B cell (primary cell): ENCODE measurements at regions not wholly inside any gene's neighbourhood (a gene's known extent, or its start where the extent isn't known, plus 50 kb on each side); places are given as distances from the start of the nearest gene placed in this dataset.

ENCODE experiments used
- ATAC-seq: fragments of 200-7000 bp; cut with Tn5 transposase; one replicate; pipeline ENCODE4 v1.10.0; 2021; ENCODE audit warnings: low read depth, mild to moderate bottlenecking, moderate number of reproducible peaks, moderate library complexity
- CTCF ChIA-PET: fragments of 350-600 bp; sonication (Branson Sonifier 250); formaldehyde crosslinking; loops from one replicate; lab custom pipeline; 2021; ENCODE audit warnings: antibody characterized with exemption, inconsistent platforms; lab: Charles Lee
- POLR2A ChIA-PET: fragments of 350-600 bp; sonication (Branson Sonifier 250); formaldehyde crosslinking; loops from one replicate; lab custom pipeline; 2021; ENCODE audit warnings: antibody characterized with exemption; lab: Charles Lee
- DNase-seq: peaks from one replicate; pipeline ENCODE4 v3.0.0; 2013
- H2AFZ ChIP-seq: 2 replicates; pipeline ENCODE4 v1.6.1; 2012; ENCODE audit warnings: mild to moderate bottlenecking, low read depth, low read length; ENCODE audit not compliant: insufficient read depth, poor library complexity, severe bottlenecking
- H3K27ac ChIP-seq, 2 donors: 1 replicate in 1 of 2; 2 replicates in 1 of 2; pipeline ENCODE4 v1.5.1; 2012 to 2013; ENCODE audit warnings: low read length in 2 of 2, mild to moderate bottlenecking in 2 of 2, moderate library complexity in 1 of 2
- H3K27me3 ChIP-seq, 4 experiments: fragments of 200-600 bp in 1 of 4; sonication (generic) in 1 of 4; replicated peaks in 1 of 4; 1 replicate in 2 of 4; 2 replicates in 2 of 4; pipeline versions ENCODE4 v1.6.1 to v1.7.0; 2013 to 2016; ENCODE audit warnings: low read length in 3 of 4, mild to moderate bottlenecking in 2 of 4, mixed read lengths in 1 of 4, moderate library complexity in 1 of 4; ENCODE audit not compliant: insufficient read depth in 4 of 4, control insufficient read depth in 3 of 4; ENCODE audit errors: control extremely low read depth in 1 of 4
- H3K36me3 ChIP-seq, 2 experiments: replicated peaks in 1 of 2; 1 replicate in 1 of 2; 2 replicates in 1 of 2; pipeline versions ENCODE4 v1.6.1 to v1.7.1; 2013; ENCODE audit warnings: low read length in 1 of 2; ENCODE audit not compliant: insufficient read depth in 2 of 2, control insufficient read depth in 1 of 2; ENCODE audit errors: control extremely low read depth in 1 of 2, extremely low read depth in 1 of 2
- H3K4me1 ChIP-seq, 2 donors: fragments of 200-600 bp in 1 of 2; sonication (generic) in 1 of 2; 1 replicate in 1 of 2; 2 replicates in 1 of 2; pipeline versions ENCODE4 v1.5.1 to v1.6.1; 2013 to 2017; ENCODE audit warnings: low read length in 2 of 2; ENCODE audit not compliant: control insufficient read depth in 2 of 2, insufficient read depth in 2 of 2
- H3K4me2 ChIP-seq: replicated peaks from 2 replicates; pipeline ENCODE3; 2012; ENCODE audit warnings: mild to moderate bottlenecking, low read depth, low read length; ENCODE audit not compliant: poor library complexity, severe bottlenecking
- H3K4me3 ChIP-seq, 5 experiments: fragments of 200-600 bp in 1 of 5; sonication (generic) in 1 of 5; 1 replicate in 3 of 5; 2 replicates in 2 of 5; pipeline versions ENCODE4 v1.5.1 to v1.7.0; 2011 to 2016; ENCODE audit warnings: low read length in 4 of 5, mild to moderate bottlenecking in 4 of 5, low read depth in 2 of 5, control low read depth in 1 of 5, moderate library complexity in 1 of 5; ENCODE audit not compliant: insufficient read depth in 1 of 5; ENCODE audit errors: control extremely low read depth in 1 of 5, extremely low read depth in 1 of 5
- H3K79me2 ChIP-seq: fragments of 200-600 bp; sonication (generic); one replicate; pipeline ENCODE4 v1.6.0; 2016; ENCODE audit warnings: low read length; ENCODE audit not compliant: control insufficient read depth, insufficient read depth
- H3K9ac ChIP-seq: fragments of 200-600 bp; sonication (generic); 2 replicates; pipeline ENCODE4 v1.6.1; 2017; ENCODE audit warnings: mild to moderate bottlenecking, low read length, moderate library complexity
- H3K9me3 ChIP-seq, 3 donors: one replicate each; pipeline versions ENCODE4 v1.6.1 to v1.7.1; 2013; ENCODE audit warnings: low read length in 2 of 3; ENCODE audit not compliant: control insufficient read depth in 2 of 3, insufficient read depth in 1 of 3; ENCODE audit errors: control extremely low read depth in 1 of 3
- H4K20me1 ChIP-seq: 2 replicates; pipeline ENCODE4 v1.6.0; 2012; ENCODE audit warnings: mild to moderate bottlenecking, low read length; ENCODE audit not compliant: insufficient read depth, control insufficient read depth, poor library complexity, severe bottlenecking
- H3K27ac Mint-ChIP-seq: one replicate; pipeline ENCODE4 v1.8.0; 2021; ENCODE audit warnings: mixed read lengths
- H3K27me3 Mint-ChIP-seq: one replicate; pipeline ENCODE4 v1.8.0; 2021; ENCODE audit warnings: mixed read lengths
- H3K4me1 Mint-ChIP-seq: one replicate; pipeline ENCODE4 v1.8.0; 2021; ENCODE audit warnings: mixed read lengths
- H3K4me3 Mint-ChIP-seq: one replicate; pipeline ENCODE4 v1.8.0; 2021; ENCODE audit warnings: mixed read lengths
- H3K9me3 Mint-ChIP-seq: one replicate; pipeline ENCODE4 v1.8.0; 2022; ENCODE audit warnings: mixed read lengths; ENCODE audit not compliant: insufficient read depth
- CTCF ChIP-seq: fragments of 200-600 bp; IDR thresholded peaks from one replicate; pipeline ENCODE4 v1.8.0; 2022; ENCODE audit warnings: antibody characterized with exemption, mild to moderate bottlenecking
- EZH2 ChIP-seq: IDR thresholded peaks from 2 replicates; pipeline ENCODE4 v1.6.1; 2012; ENCODE audit warnings: borderline replicate concordance, low read depth, mild to moderate bottlenecking, moderate library complexity, low read length; ENCODE audit not compliant: insufficient read depth, poor library complexity, severe bottlenecking
- WGBS: methylation state at CpG from one replicate; pipeline ENCODE4 v1.1.5; 2013; ENCODE audit warnings: missing lambda C conversion rate; ENCODE audit not compliant: insufficient coverage; 5-methylcytosine and 5-hydroxymethylcytosine counted together
- intact Hi-C: fragments of 100-400 bp; cut with micrococcal nuclease; formaldehyde crosslinking; loops from one replicate; pipeline ENCODE4 v1.10.0; 2022

GRCh38 chr6:33906439-33906838 is 102.6 kb upstream of the MLN start:
- Mint-ChIP-seq H3K27ac (no peak overlapping the region), H3K4me3 (no peak overlapping the region), H3K4me1 (peaks cover 52% of the 10 kb centered on the region), H3K27me3 (peaks cover 8% of the 10 kb centered on the region), H3K9me3 (no peaks in the 10 kb centered on the region)
- TF ChIP-seq CTCF (no peak), EZH2 (no peak)
- H2AFZ ChIP-seq, result no peak overlapping the region
- H3K4me1 ChIP-seq, result peaks cover 38 to 54% of the 10 kb centered on the region in 2 donors
- ChIA-PET POLR2A (no interaction called here), CTCF (no interaction called here)
- no peak overlapping the region for H3K4me3 ChIP-seq
- DNase-seq, result no peak
- ATAC-seq, result no peak
- no peaks in the 10 kb centered on the region for H3K9me3 ChIP-seq
- H4K20me1 ChIP-seq, result no peaks in the 10 kb centered on the region
- H3K36me3 ChIP-seq, result no peaks in the 10 kb centered on the region
- no peaks in the 10 kb centered on the region for H3K27me3 ChIP-seq
- no peak overlapping the region for H3K27ac ChIP-seq
- peak overlapping the region; percentile 65 for H3K4me2 ChIP-seq
- H3K9ac ChIP-seq, result no peak overlapping the region
- intact Hi-C loops, result no loop called here
- WGBS, result 99% methylated on average over 7 of the region's 9 CpGs
- H3K79me2 ChIP-seq, result no peaks in the 10 kb centered on the region

- H3K79me2 ChIP-seq, result no peaks in the 10 kb centered on the region
- ATAC-seq, result peak; percentile 74
- no peaks in the 10 kb centered on the region for H3K36me3 ChIP-seq
- peak overlapping the region; percentile 32 for H2AFZ ChIP-seq
- ChIA-PET POLR2A (no interaction called here), CTCF (interaction anchor here (1.1 to 1.4 kb wide), 2 partner anchors 9 to 134 kb away, joined by 3 to 4 read pairs; no protein-coding TSS in a partner anchor)
- peak; percentile 66 for DNase-seq
- no peaks in the 10 kb centered on the region for H3K9me3 Mint-ChIP-seq
- TF ChIP-seq CTCF (no peak), EZH2 (no peak)
- peaks cover 38 to 54% of the 10 kb centered on the region in 2 donors for H3K4me1 ChIP-seq
- peak overlapping the region in 2 of 5 experiments; percentile 13 to 36 for H3K4me3 ChIP-seq
- H3K4me3 Mint-ChIP-seq, result peak overlapping the region; percentile 66
- H3K27ac ChIP-seq, result peak overlapping the region; percentile 21 to 45
- no peaks in the 10 kb centered on the region for H3K27me3 ChIP-seq
- 16% methylated on average over 6 of the region's 8 CpGs for WGBS
- H4K20me1 ChIP-seq, result no peaks in the 10 kb centered on the region
- peaks cover 9% of the 10 kb centered on the region for H3K27me3 Mint-ChIP-seq
- intact Hi-C loops, result no loop called here
- H3K4me1 Mint-ChIP-seq, result peaks cover 52% of the 10 kb centered on the region
- H3K4me2 ChIP-seq, result peak overlapping the region; percentile 65
- peak overlapping the region; percentile 87 for H3K27ac Mint-ChIP-seq
- H3K9me3 ChIP-seq, result no peaks in the 10 kb centered on the region
- H3K9ac ChIP-seq, result peak overlapping the region; percentile 40
Observed at GRCh38 chr6:33905071-33905609, 101.3 kb upstream of the MLN start.
